ENCODE measurements at regions not wholly inside any gene's neighbourhood (a gene's known extent, or its start where the extent isn't known, plus 50 kb on each side); places are given as distances from the start of the nearest gene placed in this dataset.
"Not testable (repeated sequence)": the region's sequence is repeated elsewhere in the genome, so short reads cannot be mapped to it uniquely, and the experiment has no call there.

DNA sequence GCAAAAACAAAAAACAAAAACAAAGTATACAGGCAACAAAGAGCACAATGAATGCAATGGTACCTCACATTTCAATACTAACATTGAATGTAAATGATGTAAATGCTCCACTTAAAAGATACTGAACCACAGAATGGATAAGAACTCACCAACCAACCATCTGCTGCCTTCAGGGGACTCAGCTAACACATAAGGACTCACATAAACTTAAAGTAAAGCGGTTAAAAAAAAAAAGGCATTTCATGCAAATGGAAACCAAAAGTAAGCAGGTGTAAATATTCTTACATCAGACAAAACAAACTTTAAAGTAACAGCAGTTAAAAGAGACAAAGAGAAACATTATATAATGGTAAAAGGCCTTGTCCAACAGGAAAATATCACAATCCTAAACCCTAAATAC is 156.1 kb downstream of the LTN1 start:
- TF ChIP-seq, protein P1, sequence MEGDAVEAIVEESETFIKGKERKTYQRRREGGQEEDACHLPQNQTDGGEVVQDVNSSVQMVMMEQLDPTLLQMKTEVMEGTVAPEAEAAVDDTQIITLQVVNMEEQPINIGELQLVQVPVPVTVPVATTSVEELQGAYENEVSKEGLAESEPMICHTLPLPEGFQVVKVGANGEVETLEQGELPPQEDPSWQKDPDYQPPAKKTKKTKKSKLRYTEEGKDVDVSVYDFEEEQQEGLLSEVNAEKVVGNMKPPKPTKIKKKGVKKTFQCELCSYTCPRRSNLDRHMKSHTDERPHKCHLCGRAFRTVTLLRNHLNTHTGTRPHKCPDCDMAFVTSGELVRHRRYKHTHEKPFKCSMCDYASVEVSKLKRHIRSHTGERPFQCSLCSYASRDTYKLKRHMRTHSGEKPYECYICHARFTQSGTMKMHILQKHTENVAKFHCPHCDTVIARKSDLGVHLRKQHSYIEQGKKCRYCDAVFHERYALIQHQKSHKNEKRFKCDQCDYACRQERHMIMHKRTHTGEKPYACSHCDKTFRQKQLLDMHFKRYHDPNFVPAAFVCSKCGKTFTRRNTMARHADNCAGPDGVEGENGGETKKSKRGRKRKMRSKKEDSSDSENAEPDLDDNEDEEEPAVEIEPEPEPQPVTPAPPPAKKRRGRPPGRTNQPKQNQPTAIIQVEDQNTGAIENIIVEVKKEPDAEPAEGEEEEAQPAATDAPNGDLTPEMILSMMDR (IDR thresholded peaks at IDR 0.05; ENCODE audit: low read depth, low read length): not testable (repeated sequence)
- not testable (repeated sequence) for TF ChIP-seq POLR2A (IDR thresholded peaks at IDR 0.05; ENCODE audit: extremely low read depth, insufficient read length)

All from NB4 (cell line).